ENCODE measurements at regions not wholly inside any gene's neighbourhood (a gene's known extent, or its start where the extent isn't known, plus 50 kb on each side); places are given as distances from the start of the nearest gene placed in this dataset.
A peak's percentile ranks its signal among the peaks of the same experiment; 100 is the strongest.

- no peak for DNase-seq (ENCODE audit: low read depth)
Observed at GRCh38 chr6:26149240-26149639, 62.0 kb downstream of the HFE start.

- DNase-seq (ENCODE audit: low read depth): peak; percentile 45
Observed at GRCh38 chr6:26152226-26153101, 65.2 kb downstream of the HFE start.

- no peak for DNase-seq (ENCODE audit: low read depth)
Observed at GRCh38 chr6:26155061-26155930, 68.1 kb downstream of the HFE start.

GRCh38 chr6:26156105-26156849 is 69.0 kb downstream of the HFE start:
- peak; percentile 89 for DNase-seq (ENCODE audit: low read depth)

- DNase-seq (ENCODE audit: low read depth): peak; percentile 47
Observed at GRCh38 chr6:26156850-26157250, 69.6 kb downstream of the HFE start.

- DNase-seq (ENCODE audit: low read depth): peak; percentile 98
Observed at GRCh38 chr6:26157251-26158075, 70.2 kb downstream of the HFE start.

GRCh38 chr6:26158076-26158580 is 70.9 kb downstream of the HFE start:
- DNase-seq (ENCODE audit: low read depth): no peak

GRCh38 chr6:26158581-26159356 is 71.5 kb downstream of the HFE start:
- peak; percentile 53 for DNase-seq (ENCODE audit: low read depth)

- DNase-seq (ENCODE audit: low read depth): peak; percentile 45
Observed at GRCh38 chr6:26159357-26160273, 72.4 kb downstream of the HFE start.

GRCh38 chr6:26161322-26161721 is 74.1 kb downstream of the HFE start:
- no peak for DNase-seq (ENCODE audit: low read depth)

- no peak for DNase-seq (ENCODE audit: low read depth)
Observed at GRCh38 chr6:26162399-26162798, 75.2 kb downstream of the HFE start.

GRCh38 chr6:26163427-26164119 is 76.3 kb downstream of the HFE start:
- DNase-seq (ENCODE audit: low read depth): no peak

- DNase-seq (ENCODE audit: low read depth): no peak
Observed at GRCh38 chr6:26164120-26164505, 76.9 kb downstream of the HFE start.

- DNase-seq (ENCODE audit: low read depth): no peak
Observed at GRCh38 chr6:26165261-26165790, 78.1 kb downstream of the HFE start.

- no peak for DNase-seq (ENCODE audit: low read depth)
Observed at GRCh38 chr6:26170181-26170580, 83.0 kb downstream of the HFE start.

GRCh38 chr6:26170951-26171841 is 84.0 kb downstream of the HFE start:
- DNase-seq (ENCODE audit: low read depth): no peak

GRCh38 chr6:26172608-26172968 is 85.4 kb downstream of the HFE start:
- DNase-seq (ENCODE audit: low read depth): peak; percentile 46

- DNase-seq (ENCODE audit: low read depth): no peak
Observed at GRCh38 chr6:26173836-26174145, 86.6 kb downstream of the HFE start.
